ENCODE measurements at regions not wholly inside any gene's neighbourhood (a gene's known extent, or its start where the extent isn't known, plus 50 kb on each side); places are given as distances from the start of the nearest gene placed in this dataset.
A peak's percentile ranks its signal among the peaks of the same experiment; 100 is the strongest.

GRCh38 chr1:73953586-73953985, 244.4 kb downstream of the LRRIQ3 start:
- no peak for DNase-seq

GRCh38 chr1:73953186-73953585, 244.8 kb downstream of the LRRIQ3 start:
- no peak for DNase-seq

GRCh38 chr1:73948055-73948454, 249.9 kb downstream of the LRRIQ3 start:
- no peak for DNase-seq

GRCh38 chr1:73947009-73947408, 251.0 kb downstream of the LRRIQ3 start:
- DNase-seq: peak; percentile 36

- DNase-seq: peak; percentile 61
Observed at GRCh38 chr1:73943270-73943669, 254.7 kb downstream of the LRRIQ3 start.

GRCh38 chr1:73930293-73930692, 267.7 kb downstream of the LRRIQ3 start:
- DNase-seq: no peak

- no peak for DNase-seq
Observed at GRCh38 chr1:73914951-73915350, 283.0 kb downstream of the LRRIQ3 start.

GRCh38 chr1:73913025-73913424, 285.0 kb downstream of the LRRIQ3 start:
- no peak for DNase-seq

- DNase-seq: no peak
Observed at GRCh38 chr1:73911849-73912248, 286.1 kb downstream of the LRRIQ3 start.

- no peak for DNase-seq
Observed at GRCh38 chr1:73910466-73910865, 287.5 kb downstream of the LRRIQ3 start.

GRCh38 chr1:73910062-73910461, 287.9 kb downstream of the LRRIQ3 start:
- DNase-seq: no peak

GRCh38 chr1:73909043-73909562, 288.9 kb downstream of the LRRIQ3 start:
- DNase-seq: peak; percentile 63

- DNase-seq: no peak
Observed at GRCh38 chr1:73907051-73907450, 290.9 kb downstream of the LRRIQ3 start.

GRCh38 chr1:73903092-73903491, 294.9 kb downstream of the LRRIQ3 start:
- no peak for DNase-seq

- no peak for DNase-seq
Observed at GRCh38 chr1:73901738-73902137, 296.2 kb downstream of the LRRIQ3 start.

- DNase-seq: peak; percentile 9
Observed at GRCh38 chr1:73899311-73899710, 298.7 kb downstream of the LRRIQ3 start.

GRCh38 chr1:73898540-73898939, 299.4 kb downstream of the LRRIQ3 start:
- DNase-seq: no peak

- DNase-seq: no peak
Observed at GRCh38 chr1:73887412-73887811, 310.6 kb downstream of the LRRIQ3 start.

GRCh38 chr1:73886716-73887115, 311.3 kb downstream of the LRRIQ3 start:
- DNase-seq: no peak

GRCh38 chr1:73874806-73875205, 323.2 kb downstream of the LRRIQ3 start:
- peak; percentile 18 for DNase-seq

- DNase-seq: no peak
Observed at GRCh38 chr1:73868810-73869336, 329.1 kb downstream of the LRRIQ3 start.

GRCh38 chr1:73862355-73862754, 335.6 kb downstream of the LRRIQ3 start:
- DNase-seq: no peak

- DNase-seq: peak; percentile 23
Observed at GRCh38 chr1:73860421-73860950, 337.5 kb downstream of the LRRIQ3 start.

GRCh38 chr1:73859227-73859626, 338.7 kb downstream of the LRRIQ3 start:
- no peak for DNase-seq

- no peak for DNase-seq
Observed at GRCh38 chr1:73854527-73854926, 343.4 kb downstream of the LRRIQ3 start.

Measured in DMS53 (cell line).